HAP-1 (cell line): ENCODE measurements at regions not wholly inside any gene's neighbourhood (a gene's known extent, or its start where the extent isn't known, plus 50 kb on each side); places are given as distances from the start of the nearest gene placed in this dataset.

Experiments
- DNase-seq, 2 experiments: peaks; one replicate each; pipeline ENCODE4 v3.0.0-alpha.2; 2016 to 2020; ENCODE audit warnings: low spot score in 2 of 2
- H3K27me3 ChIP-seq: fragments of 250-450 bp; sonication (Bioruptor Pico); 2 replicates; pipeline ENCODE4 v1.5.1; 2020; ENCODE audit warnings: low read depth, mild to moderate bottlenecking, moderate library complexity
- H3K36me3 ChIP-seq: fragments of 250-450 bp; sonication (Bioruptor Pico); replicated peaks from 2 replicates; pipeline ENCODE4 v1.5.1; 2020; ENCODE audit warnings: mild to moderate bottlenecking
- H3K4me1 ChIP-seq: fragments of 250-450 bp; sonication (Bioruptor Pico); 2 replicates; pipeline ENCODE4 v1.5.1; 2020; ENCODE audit warnings: mild to moderate bottlenecking
- H3K4me3 ChIP-seq: fragments of 250-450 bp; sonication (Bioruptor Pico); 2 replicates; pipeline ENCODE4 v1.5.1; 2020; ENCODE audit warnings: mild to moderate bottlenecking, moderate library complexity
- H3K9me3 ChIP-seq: fragments of 250-450 bp; sonication (Bioruptor Pico); 2 replicates; pipeline ENCODE4 v1.5.1; 2020; ENCODE audit warnings: mild to moderate bottlenecking, moderate library complexity
- in situ Hi-C: fragments of 300-500 bp; cut with MboI; formaldehyde crosslinking; loops from 3 replicates; pipeline ENCODE4 v1.14.3; 2020; ENCODE audit warnings: low sequenced_read_pairs, inconsistent platforms, mixed read lengths

- DNase-seq = no peak
- Histone ChIP-seq H3K4me3 (no peak overlapping the region), H3K36me3 (no peaks in the 10 kb centered on the region), H3K4me1 (no peaks in the 10 kb centered on the region; the same call in 1 of the 2 replicates), H3K9me3 (no peaks in the 10 kb centered on the region), H3K27me3 (no peaks in the 10 kb centered on the region)
- in situ Hi-C loops = no loop called here
Observed at GRCh38 chr18:55093808-55094207, 134.5 kb upstream of the CCDC68 start.

- Histone ChIP-seq H3K27me3 (no peaks in the 10 kb centered on the region), H3K4me1 (no peaks in the 10 kb centered on the region; the same call in 1 of the 2 replicates), H3K9me3 (no peaks in the 10 kb centered on the region), H3K36me3 (no peaks in the 10 kb centered on the region), H3K4me3 (no peak overlapping the region)
- DNase-seq = no peak
- in situ Hi-C loops = no loop called here
Observed at GRCh38 chr18:55093295-55093694, 134.0 kb upstream of the CCDC68 start.

GRCh38 chr18:55092166-55092565 is 132.9 kb upstream of the CCDC68 start:
- no peak overlapping the region for H3K4me3 ChIP-seq
- no peaks in the 10 kb centered on the region for H3K9me3 ChIP-seq
- no peaks in the 10 kb centered on the region for H3K36me3 ChIP-seq
- in situ Hi-C loops = no loop called here
- no peak for DNase-seq
- H3K4me1 ChIP-seq = no peaks in the 10 kb centered on the region; the same call in 1 of the 2 replicates
- no peaks in the 10 kb centered on the region for H3K27me3 ChIP-seq

GRCh38 chr18:55090564-55091188 is 131.4 kb upstream of the CCDC68 start:
- H3K9me3 ChIP-seq = no peaks in the 10 kb centered on the region
- no peak overlapping the region for H3K4me3 ChIP-seq
- in situ Hi-C loops = no loop called here
- H3K4me1 ChIP-seq = no peaks in the 10 kb centered on the region; the same call in 1 of the 2 replicates
- no peaks in the 10 kb centered on the region for H3K27me3 ChIP-seq
- H3K36me3 ChIP-seq = no peaks in the 10 kb centered on the region
- no peak for DNase-seq

- DNase-seq = no peak
- Histone ChIP-seq H3K36me3 (no peaks in the 10 kb centered on the region), H3K4me3 (no peak overlapping the region), H3K27me3 (no peaks in the 10 kb centered on the region), H3K9me3 (no peaks in the 10 kb centered on the region), H3K4me1 (no peaks in the 10 kb centered on the region; the same call in 1 of the 2 replicates)
- in situ Hi-C loops = no loop called here
Observed at GRCh38 chr18:55089610-55090009, 130.3 kb upstream of the CCDC68 start.

- no peak for DNase-seq
- no peaks in the 10 kb centered on the region for H3K9me3 ChIP-seq
- no peaks in the 10 kb centered on the region for H3K36me3 ChIP-seq
- no peaks in the 10 kb centered on the region for H3K27me3 ChIP-seq
- no peak overlapping the region for H3K4me3 ChIP-seq
- no peaks in the 10 kb centered on the region; the same call in none of the 2 replicates for H3K4me1 ChIP-seq
- in situ Hi-C loops = no loop called here
Observed at GRCh38 chr18:55088561-55088960, 129.3 kb upstream of the CCDC68 start.

GRCh38 chr18:55088000-55088401 is 128.7 kb upstream of the CCDC68 start:
- Histone ChIP-seq H3K9me3 (no peaks in the 10 kb centered on the region), H3K4me3 (no peak overlapping the region), H3K4me1 (no peaks in the 10 kb centered on the region; the same call in none of the 2 replicates), H3K27me3 (no peaks in the 10 kb centered on the region), H3K36me3 (no peaks in the 10 kb centered on the region)
- DNase-seq = no peak
- in situ Hi-C loops = no loop called here

- H3K4me1 ChIP-seq = no peaks in the 10 kb centered on the region; the same call in none of the 2 replicates
- no peaks in the 10 kb centered on the region for H3K36me3 ChIP-seq
- no peak overlapping the region for H3K4me3 ChIP-seq
- no peaks in the 10 kb centered on the region for H3K27me3 ChIP-seq
- DNase-seq = no peak
- in situ Hi-C loops = no loop called here
- H3K9me3 ChIP-seq = no peaks in the 10 kb centered on the region
Observed at GRCh38 chr18:55086906-55087305, 127.6 kb upstream of the CCDC68 start.

- Histone ChIP-seq H3K36me3 (no peaks in the 10 kb centered on the region), H3K4me3 (no peak overlapping the region), H3K9me3 (no peaks in the 10 kb centered on the region), H3K4me1 (no peaks in the 10 kb centered on the region; the same call in none of the 2 replicates), H3K27me3 (no peaks in the 10 kb centered on the region)
- in situ Hi-C loops = no loop called here
- no peak for DNase-seq
Observed at GRCh38 chr18:55085557-55086285, 126.5 kb upstream of the CCDC68 start.

- Histone ChIP-seq H3K27me3 (no peaks in the 10 kb centered on the region), H3K4me3 (no peak overlapping the region), H3K36me3 (no peaks in the 10 kb centered on the region), H3K9me3 (no peaks in the 10 kb centered on the region), H3K4me1 (no peaks in the 10 kb centered on the region; the same call in none of the 2 replicates)
- in situ Hi-C loops = no loop called here
- peak in 1 of 2 experiments; percentile 25 for DNase-seq
Observed at GRCh38 chr18:55084550-55084949, 125.3 kb upstream of the CCDC68 start.

- in situ Hi-C loops = no loop called here
- Histone ChIP-seq H3K9me3 (no peaks in the 10 kb centered on the region), H3K27me3 (no peaks in the 10 kb centered on the region), H3K4me1 (no peaks in the 10 kb centered on the region; the same call in none of the 2 replicates), H3K4me3 (no peak overlapping the region), H3K36me3 (no peaks in the 10 kb centered on the region)
- DNase-seq = no peak
Observed at GRCh38 chr18:55083461-55083860, 124.2 kb upstream of the CCDC68 start.

- no peak for DNase-seq
- in situ Hi-C loops = no loop called here
- no peak overlapping the region for H3K4me3 ChIP-seq
- H3K36me3 ChIP-seq = no peaks in the 10 kb centered on the region
- H3K9me3 ChIP-seq = no peaks in the 10 kb centered on the region
- H3K4me1 ChIP-seq = no peaks in the 10 kb centered on the region; the same call in none of the 2 replicates
- no peaks in the 10 kb centered on the region for H3K27me3 ChIP-seq
Observed at GRCh38 chr18:55079481-55080355, 120.5 kb upstream of the CCDC68 start.

- no peak for DNase-seq
- no peaks in the 10 kb centered on the region; the same call in 1 of the 2 replicates for H3K4me1 ChIP-seq
- in situ Hi-C loops = no loop called here
- no peaks in the 10 kb centered on the region for H3K36me3 ChIP-seq
- no peaks in the 10 kb centered on the region for H3K27me3 ChIP-seq
- H3K9me3 ChIP-seq = no peaks in the 10 kb centered on the region
- no peak overlapping the region for H3K4me3 ChIP-seq
Observed at GRCh38 chr18:55079067-55079466, 119.8 kb upstream of the CCDC68 start.
